Cardiac muscle cell (in vitro differentiated cells and primary cell): ENCODE measurements at regions not wholly inside any gene's neighbourhood (a gene's known extent, or its start where the extent isn't known, plus 50 kb on each side); places are given as distances from the start of the nearest gene placed in this dataset.

Experiments used
- DNase-seq, 2 donors: peaks; one replicate each; pipeline versions ENCODE4 v3.0.0 to v3.0.0-alpha.2; 2010 to 2017; ENCODE audit warnings: low read depth in 1 of 2, low spot score in 1 of 2
- H3K27ac ChIP-seq: fragments of 200-600 bp; sonication (generic); 2 replicates; pipeline ENCODE4 v1.5.1; 2016
- H3K27me3 ChIP-seq: fragments of 200-600 bp; sonication (generic); 2 replicates; pipeline ENCODE4 v1.6.0; 2016; ENCODE audit warnings: control low read depth
- H3K36me3 ChIP-seq: fragments of 200-600 bp; sonication (generic); 2 replicates; pipeline ENCODE4 v1.5.1; 2016; ENCODE audit warnings: control low read depth
- H3K4me1 ChIP-seq: fragments of 200-600 bp; sonication (generic); 2 replicates; pipeline ENCODE4 v1.8.1; 2017; ENCODE audit warnings: low read depth, mild to moderate bottlenecking, mixed run types
- H3K4me3 ChIP-seq: fragments of 200-600 bp; sonication (generic); 2 replicates; pipeline ENCODE4 v1.5.1; 2016; ENCODE audit warnings: mild to moderate bottlenecking
- H3K9me3 ChIP-seq: fragments of 200-600 bp; sonication (generic); 2 replicates; pipeline ENCODE4 v1.5.1; 2017; ENCODE audit warnings: low read depth, mild to moderate bottlenecking, control low read depth
- TF ChIP-seq, protein P1 (sequence below): IDR thresholded peaks from 2 replicates; pipeline ENCODE4 v1.5.1; 2012; ENCODE audit warnings: low read depth, mild to moderate bottlenecking, low read length

DNA sequence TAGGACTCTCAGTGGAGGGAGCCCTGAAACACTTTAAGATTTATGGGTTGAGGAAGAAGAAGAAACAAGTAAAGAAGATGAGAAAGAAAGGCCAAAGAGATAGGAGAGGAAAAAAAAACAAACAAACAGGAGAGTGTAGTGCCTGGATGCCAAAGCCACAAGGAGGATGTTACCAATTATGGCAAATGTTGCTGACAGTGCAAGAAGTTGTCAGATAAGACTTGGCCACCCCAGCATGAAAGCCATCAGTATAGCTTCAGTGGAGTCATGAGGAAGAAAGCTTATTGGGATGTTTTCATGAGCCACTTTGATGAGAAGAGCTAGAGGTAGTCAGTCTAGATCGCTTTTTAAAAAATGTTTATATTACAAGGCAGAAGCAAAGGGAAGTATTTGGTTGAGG, 380.2 kb upstream of the ADGRL4 start:
- Histone ChIP-seq H3K9me3 (no peaks in the 10 kb centered on the region), H3K27ac (no peak overlapping the region), H3K4me3 (no peak overlapping the region), H3K4me1 (no peaks in the 10 kb centered on the region), H3K36me3 (no peaks in the 10 kb centered on the region), H3K27me3 (no peaks in the 10 kb centered on the region)
- TF ChIP-seq, protein P1, sequence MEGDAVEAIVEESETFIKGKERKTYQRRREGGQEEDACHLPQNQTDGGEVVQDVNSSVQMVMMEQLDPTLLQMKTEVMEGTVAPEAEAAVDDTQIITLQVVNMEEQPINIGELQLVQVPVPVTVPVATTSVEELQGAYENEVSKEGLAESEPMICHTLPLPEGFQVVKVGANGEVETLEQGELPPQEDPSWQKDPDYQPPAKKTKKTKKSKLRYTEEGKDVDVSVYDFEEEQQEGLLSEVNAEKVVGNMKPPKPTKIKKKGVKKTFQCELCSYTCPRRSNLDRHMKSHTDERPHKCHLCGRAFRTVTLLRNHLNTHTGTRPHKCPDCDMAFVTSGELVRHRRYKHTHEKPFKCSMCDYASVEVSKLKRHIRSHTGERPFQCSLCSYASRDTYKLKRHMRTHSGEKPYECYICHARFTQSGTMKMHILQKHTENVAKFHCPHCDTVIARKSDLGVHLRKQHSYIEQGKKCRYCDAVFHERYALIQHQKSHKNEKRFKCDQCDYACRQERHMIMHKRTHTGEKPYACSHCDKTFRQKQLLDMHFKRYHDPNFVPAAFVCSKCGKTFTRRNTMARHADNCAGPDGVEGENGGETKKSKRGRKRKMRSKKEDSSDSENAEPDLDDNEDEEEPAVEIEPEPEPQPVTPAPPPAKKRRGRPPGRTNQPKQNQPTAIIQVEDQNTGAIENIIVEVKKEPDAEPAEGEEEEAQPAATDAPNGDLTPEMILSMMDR: no peak
- DNase-seq: no peak

DNA sequence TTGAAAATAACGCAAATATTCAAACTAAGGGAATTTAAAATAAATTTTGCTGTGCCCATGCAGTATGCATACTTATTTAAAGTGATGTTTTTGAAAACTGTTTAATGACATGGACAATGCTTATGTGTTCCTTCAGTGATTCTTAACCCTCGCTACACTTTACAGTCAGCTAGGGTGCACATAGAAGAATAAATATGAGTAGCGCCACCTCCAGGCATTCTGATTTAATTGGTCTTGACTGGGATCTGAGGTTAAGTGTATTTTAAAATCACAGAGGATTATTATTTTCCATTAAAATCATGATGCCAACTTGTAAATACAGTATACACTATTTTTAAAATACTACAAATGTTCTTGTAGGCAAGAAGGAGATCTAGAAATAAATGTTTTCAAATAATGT, 373.5 kb upstream of the ADGRL4 start:
- no peak for DNase-seq
- TF ChIP-seq, protein P1: no peak
- no peaks in the 10 kb centered on the region for H3K36me3 ChIP-seq

DNA sequence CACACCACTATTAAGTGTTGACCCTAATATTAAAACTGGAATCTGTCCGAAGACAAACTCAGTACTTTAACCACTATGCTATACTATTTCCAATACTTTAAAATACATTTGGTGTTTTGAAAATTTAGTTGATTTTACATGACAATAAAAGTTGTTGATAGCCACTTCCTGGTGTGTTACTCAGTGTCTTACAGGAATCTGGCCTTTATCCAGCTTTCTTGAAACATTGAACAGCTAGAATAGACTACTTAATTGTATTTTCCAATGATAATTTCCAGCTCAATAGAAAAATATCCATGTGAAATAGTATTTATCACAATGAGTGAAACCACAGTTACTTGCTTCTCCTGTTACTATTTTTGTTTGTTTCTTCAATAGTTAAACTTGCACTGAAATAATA, 369.6 kb upstream of the ADGRL4 start:
- TF ChIP-seq, protein P1: no peak
- Histone ChIP-seq H3K27me3 (no peaks in the 10 kb centered on the region), H3K9me3 (no peaks in the 10 kb centered on the region), H3K4me1 (no peaks in the 10 kb centered on the region), H3K4me3 (no peak overlapping the region), H3K27ac (no peak overlapping the region), H3K36me3 (no peaks in the 10 kb centered on the region)
- DNase-seq: peak in 1 of 2 donors; percentile 12

More for the DNA sequence above, 373.5 kb upstream of the ADGRL4 start:
- no peak overlapping the region for H3K27ac ChIP-seq
- no peaks in the 10 kb centered on the region for H3K4me1 ChIP-seq
- no peaks in the 10 kb centered on the region for H3K9me3 ChIP-seq
- H3K4me3 ChIP-seq: no peak overlapping the region
- H3K27me3 ChIP-seq: no peaks in the 10 kb centered on the region

DNA sequence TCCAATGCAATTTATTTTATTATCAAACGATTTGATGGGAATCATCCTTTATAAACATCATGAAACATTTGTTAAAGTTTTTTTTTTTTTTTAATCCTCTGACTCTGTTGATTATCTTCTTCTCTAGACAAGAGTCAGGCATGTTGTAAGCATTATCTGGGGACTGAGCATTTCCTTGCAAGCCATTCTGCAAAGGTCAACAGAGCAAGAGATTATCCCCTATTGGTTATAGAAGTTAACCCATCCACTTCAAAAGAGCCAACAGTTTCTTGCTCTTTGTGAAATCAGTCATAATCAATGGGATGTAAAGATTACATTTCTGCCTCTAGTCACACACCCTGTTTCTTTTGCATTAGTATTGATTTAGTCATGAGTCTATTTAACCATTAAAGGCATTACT, 368.8 kb upstream of the ADGRL4 start:
- DNase-seq: no peak
- no peaks in the 10 kb centered on the region for H3K9me3 ChIP-seq
- no peak overlapping the region for H3K27ac ChIP-seq
- H3K4me1 ChIP-seq: no peaks in the 10 kb centered on the region
- H3K27me3 ChIP-seq: no peaks in the 10 kb centered on the region
- no peaks in the 10 kb centered on the region for H3K36me3 ChIP-seq
- no peak overlapping the region for H3K4me3 ChIP-seq
- TF ChIP-seq, protein P1: no peak

DNA sequence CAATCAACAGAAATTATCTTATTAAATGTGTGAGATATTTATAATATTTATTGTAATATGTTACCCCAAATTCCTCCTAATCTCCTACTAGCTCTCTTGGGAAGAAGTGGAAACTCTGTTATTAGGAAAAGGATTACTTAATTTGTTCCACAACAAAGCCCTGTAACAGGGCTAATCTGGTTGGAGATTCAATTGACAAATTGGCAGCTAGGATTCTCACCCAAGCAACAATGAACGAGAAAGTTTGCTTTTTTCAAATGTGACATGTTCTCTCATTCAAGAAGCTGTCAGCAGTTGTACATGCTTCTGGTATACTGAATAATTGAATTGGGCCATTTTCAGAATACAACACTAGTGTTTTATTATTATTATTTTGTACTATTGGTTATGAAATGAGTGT, 367.9 kb upstream of the ADGRL4 start:
- Histone ChIP-seq H3K27ac (no peak overlapping the region), H3K36me3 (no peaks in the 10 kb centered on the region), H3K9me3 (no peaks in the 10 kb centered on the region), H3K27me3 (no peaks in the 10 kb centered on the region), H3K4me3 (no peak overlapping the region), H3K4me1 (no peaks in the 10 kb centered on the region)
- no peak for DNase-seq
- TF ChIP-seq, protein P1: no peak

DNA sequence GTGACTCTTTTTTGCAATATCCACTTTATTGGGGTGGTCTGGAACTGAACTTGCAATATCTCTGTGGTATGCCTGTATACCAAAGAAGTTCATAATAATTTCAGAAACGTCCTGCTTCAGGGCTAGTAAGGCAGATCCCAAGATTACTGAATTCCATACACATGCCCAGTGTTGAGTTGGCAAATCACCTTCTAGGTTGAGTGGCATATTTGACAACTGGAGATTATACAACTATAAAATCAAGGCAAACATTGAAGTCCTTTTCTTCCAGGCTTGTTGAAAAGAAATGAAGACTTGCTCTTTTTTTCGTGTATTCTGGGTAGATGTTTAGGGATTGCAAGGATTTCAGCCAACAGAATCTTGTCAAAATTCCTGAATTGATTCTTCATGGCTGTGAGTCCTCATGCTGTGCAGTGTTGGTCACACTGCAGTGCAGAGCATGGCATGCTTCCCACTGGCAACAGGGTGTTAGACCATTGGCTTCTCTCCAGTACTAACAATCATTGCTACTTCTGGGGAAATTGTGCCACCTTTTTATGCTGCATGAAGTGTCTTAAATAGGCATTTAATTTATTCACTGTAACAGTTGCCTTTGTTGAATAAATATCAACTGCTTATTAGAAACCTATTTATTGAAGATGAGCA, 367.1 kb upstream of the ADGRL4 start:
- Histone ChIP-seq H3K4me1 (no peaks in the 10 kb centered on the region), H3K36me3 (no peaks in the 10 kb centered on the region), H3K4me3 (no peak overlapping the region), H3K27ac (no peak overlapping the region), H3K27me3 (no peaks in the 10 kb centered on the region), H3K9me3 (no peaks in the 10 kb centered on the region)
- TF ChIP-seq, protein P1: no peak
- DNase-seq: peak in 1 of 2 donors; percentile 37
